NT2/D1 (cell line): ENCODE measurements at regions not wholly inside any gene's neighbourhood (a gene's known extent, or its start where the extent isn't known, plus 50 kb on each side); places are given as distances from the start of the nearest gene placed in this dataset.

Source experiments
- SUZ12 ChIP-seq: IDR thresholded peaks from 2 replicates; pipeline ENCODE4 v1.6.1; 2011; ENCODE audit not compliant: insufficient read length, insufficient read depth; ENCODE audit errors: extremely low read depth
- YY1 ChIP-seq: IDR thresholded peaks from 2 replicates; pipeline ENCODE4 v1.6.1; 2011; ENCODE audit not compliant: insufficient read length, insufficient read depth
- ZNF274 ChIP-seq: IDR thresholded peaks from 2 replicates; pipeline ENCODE4 v1.6.1; 2011; ENCODE audit warnings: mild to moderate bottlenecking, low read depth, low read length

GRCh38 chr1:172977296-172978017 lies 73.3 kb downstream of the TNFSF18 start:
- TF ChIP-seq YY1 (no peak), SUZ12 (no peak), ZNF274 (no peak)
